Esophagus muscularis mucosa (tissue), 3 donors: ENCODE measurements at regions not wholly inside any gene's neighbourhood (a gene's known extent, or its start where the extent isn't known, plus 50 kb on each side); places are given as distances from the start of the nearest gene placed in this dataset.

Source experiments
- CTCF ChIP-seq, 3 experiments: fragments of 200-600 bp in 2 of 3; fragments of 450-650 bp in 1 of 3; sonication (generic) in 2 of 3; IDR thresholded peaks; one replicate each; pipeline ENCODE4 v1.5.1; 2017 to 2019; ENCODE audit warnings: antibody characterized with exemption in 3 of 3, mild to moderate bottlenecking in 2 of 3, moderate library complexity in 1 of 3
- POLR2A ChIP-seq: fragments of 450-650 bp; IDR thresholded peaks from one replicate; pipeline ENCODE4 v1.6.1; 2017; ENCODE audit warnings: antibody characterized with exemption, moderate library complexity, mild to moderate bottlenecking, low read depth
- POLR2AphosphoS5 ChIP-seq, 2 donors: sonication (generic); formaldehyde crosslinking; IDR thresholded peaks; one replicate each; pipeline ENCODE4 v1.6.1; 2017; ENCODE audit warnings: antibody characterized with exemption in 2 of 2

GRCh38 chr4:36702245-36702644 is 420.8 kb downstream of the DTHD1 start:
- no peak for TF ChIP-seq CTCF (IDR thresholded peaks at IDR 0.05)
- no peak for TF ChIP-seq POLR2AphosphoS5 (IDR thresholded peaks at IDR 0.05)
- no peak for TF ChIP-seq POLR2A
